ENCODE measurements at regions not wholly inside any gene's neighbourhood (a gene's known extent, or its start where the extent isn't known, plus 50 kb on each side); places are given as distances from the start of the nearest gene placed in this dataset.

- TF ChIP-seq TAF1 (IDR thresholded peaks at IDR 0.05; ENCODE audit: borderline replicate concordance, insufficient read depth, low read length) = no peak
- no peak for TF ChIP-seq FOXP2 (optimal IDR thresholded peaks at IDR 0.05; ENCODE audit: borderline replicate concordance, extremely low read depth, extremely low read length, insufficient read depth)
- no peak for TF ChIP-seq REST (IDR thresholded peaks at IDR 0.05; ENCODE audit: insufficient read depth in 1 of 2, low read depth in 2 of 2, low read length in 2 of 2)
Measured at GRCh38 chr6:1105833-1106400, 206.0 kb upstream of the FOXQ1 start.

GRCh38 chr6:1104988-1105670, 206.8 kb upstream of the FOXQ1 start:
- no peak for TF ChIP-seq SIN3A (IDR thresholded peaks at IDR 0.05; ENCODE audit: borderline replicate concordance, insufficient read depth, low read length)
- TF ChIP-seq TAF1 (IDR thresholded peaks at IDR 0.05; ENCODE audit: borderline replicate concordance, insufficient read depth, low read length) = no peak
- TF ChIP-seq POLR2AphosphoS5 (IDR thresholded peaks at IDR 0.05; ENCODE audit: low read depth, low read length) = no peak
- TF ChIP-seq FOXP2 (optimal IDR thresholded peaks at IDR 0.05; ENCODE audit: borderline replicate concordance, extremely low read depth, extremely low read length, insufficient read depth) = no peak
- TF ChIP-seq REST (IDR thresholded peaks at IDR 0.05; ENCODE audit: insufficient read depth in 1 of 2, low read depth in 2 of 2, low read length in 2 of 2) = no peak

GRCh38 chr6:1103945-1104623, 207.8 kb upstream of the FOXQ1 start:
- no peak for TF ChIP-seq SIN3A (IDR thresholded peaks at IDR 0.05; ENCODE audit: borderline replicate concordance, insufficient read depth, low read length)
- no peak for TF ChIP-seq TAF1 (IDR thresholded peaks at IDR 0.05; ENCODE audit: borderline replicate concordance, insufficient read depth, low read length)
- no peak for TF ChIP-seq POLR2AphosphoS5 (IDR thresholded peaks at IDR 0.05; ENCODE audit: low read depth, low read length)
- TF ChIP-seq REST (IDR thresholded peaks at IDR 0.05; ENCODE audit: insufficient read depth in 1 of 2, low read depth in 2 of 2, low read length in 2 of 2) = no peak
- TF ChIP-seq FOXP2 (optimal IDR thresholded peaks at IDR 0.05; ENCODE audit: borderline replicate concordance, extremely low read depth, extremely low read length, insufficient read depth) = no peak

GRCh38 chr6:1103021-1103420, 208.9 kb upstream of the FOXQ1 start:
- TF ChIP-seq FOXP2 (optimal IDR thresholded peaks at IDR 0.05; ENCODE audit: borderline replicate concordance, extremely low read depth, extremely low read length, insufficient read depth) (no peak), SIN3A (IDR thresholded peaks at IDR 0.05; ENCODE audit: borderline replicate concordance, insufficient read depth, low read length) (no peak), REST (IDR thresholded peaks at IDR 0.05; ENCODE audit: insufficient read depth in 1 of 2, low read depth in 2 of 2, low read length in 2 of 2) (no peak), TAF1 (IDR thresholded peaks at IDR 0.05; ENCODE audit: borderline replicate concordance, insufficient read depth, low read length) (no peak), POLR2AphosphoS5 (IDR thresholded peaks at IDR 0.05; ENCODE audit: low read depth, low read length) (no peak)
